K562 (cell line): ENCODE measurements at regions not wholly inside any gene's neighbourhood (a gene's known extent, or its start where the extent isn't known, plus 50 kb on each side); places are given as distances from the start of the nearest gene placed in this dataset.

Source experiments
- CTCF ChIP-seq, 3 experiments: IDR thresholded peaks in 2 of 3; conservative IDR thresholded peaks in 1 of 3; 2 replicates each; pipeline ENCODE4 v1.5.1; 2011 to 2012; ENCODE audit warnings: low read length in 3 of 3, mild to moderate bottlenecking in 3 of 3, control low read depth in 2 of 3, improper control_type of control experiment in 1 of 3, inconsistent platforms in 1 of 3, low read depth in 1 of 3, mixed read lengths in 1 of 3, moderate library complexity in 1 of 3; ENCODE audit not compliant: insufficient read depth in 2 of 3
- ELF4 ChIP-seq: fragments of 450-650 bp; formaldehyde crosslinking; IDR thresholded peaks from 2 replicates; pipeline ENCODE4 v1.4.0; 2022; ENCODE audit warnings: missing genetic modification characterization
- FOSL1 ChIP-seq: fragments of 200-800 bp; sonication (Bioruptor generic); conservative IDR thresholded peaks from 2 replicates; pipeline ENCODE4 v1.6.1; 2016; ENCODE audit warnings: missing genetic modification characterization, missing compliant biosample characterization
- NCOR1 ChIP-seq: fragments of 450-650 bp; IDR thresholded peaks from 2 replicates; pipeline ENCODE4 v1.6.1; 2016; ENCODE audit warnings: mild to moderate bottlenecking, moderate library complexity
- POLR2AphosphoS5 ChIP-seq: IDR thresholded peaks from 2 replicates; pipeline ENCODE4 v1.6.1; 2011; ENCODE audit warnings: mild to moderate bottlenecking, low read depth, low read length, moderate library complexity; ENCODE audit not compliant: control insufficient read depth, insufficient read depth
- ZNF165 ChIP-seq: fragments of 250-450 bp; sonication (Bioruptor Pico); IDR thresholded peaks from 2 replicates; pipeline ENCODE4 v1.4.0; 2020; ENCODE audit warnings: borderline replicate concordance
- TF ChIP-seq, protein P1 (sequence below): sonication (generic); formaldehyde crosslinking; IDR thresholded peaks from 2 replicates; pipeline ENCODE4 v1.9.0; 2022; ENCODE audit warnings: mild to moderate bottlenecking, missing genetic modification reagents
- TF ChIP-seq, protein P2 (sequence below), 2 experiments: fragments of 450-650 bp in 1 of 2; sonication (generic) in 1 of 2; formaldehyde crosslinking in 1 of 2; IDR thresholded peaks; 2 replicates each; pipeline versions ENCODE4 v1.7.1 to v1.9.0; 2016 to 2022; ENCODE audit warnings: inconsistent platforms in 1 of 2, mild to moderate bottlenecking in 1 of 2, missing genetic modification reagents in 1 of 2
- TF ChIP-seq, protein P3 (sequence below): sonication (generic); formaldehyde crosslinking; IDR thresholded peaks from 2 replicates; pipeline ENCODE4 v1.8.1; 2023; ENCODE audit warnings: mild to moderate bottlenecking, missing genetic modification reagents

- TF ChIP-seq ELF4 (CRISPR knock-in tag) (no peak), CTCF (IDR thresholded peaks at IDR 0.05 in 2 of 3, conservative IDR thresholded peaks at IDR 0.05 in 1 of 3; ENCODE audit: insufficient read depth in 2 of 3, low read depth in 1 of 3, low read length in 3 of 3) (no peak), POLR2AphosphoS5 (no peak), ZNF165 (no peak), FOSL1 (tag) (no peak), NCOR1 (no peak)
- TF ChIP-seq, protein P1, sequence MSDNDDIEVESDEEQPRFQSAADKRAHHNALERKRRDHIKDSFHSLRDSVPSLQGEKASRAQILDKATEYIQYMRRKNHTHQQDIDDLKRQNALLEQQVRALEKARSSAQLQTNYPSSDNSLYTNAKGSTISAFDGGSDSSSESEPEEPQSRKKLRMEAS (CRISPR knock-in tag) = no peak
- TF ChIP-seq, protein P2, sequence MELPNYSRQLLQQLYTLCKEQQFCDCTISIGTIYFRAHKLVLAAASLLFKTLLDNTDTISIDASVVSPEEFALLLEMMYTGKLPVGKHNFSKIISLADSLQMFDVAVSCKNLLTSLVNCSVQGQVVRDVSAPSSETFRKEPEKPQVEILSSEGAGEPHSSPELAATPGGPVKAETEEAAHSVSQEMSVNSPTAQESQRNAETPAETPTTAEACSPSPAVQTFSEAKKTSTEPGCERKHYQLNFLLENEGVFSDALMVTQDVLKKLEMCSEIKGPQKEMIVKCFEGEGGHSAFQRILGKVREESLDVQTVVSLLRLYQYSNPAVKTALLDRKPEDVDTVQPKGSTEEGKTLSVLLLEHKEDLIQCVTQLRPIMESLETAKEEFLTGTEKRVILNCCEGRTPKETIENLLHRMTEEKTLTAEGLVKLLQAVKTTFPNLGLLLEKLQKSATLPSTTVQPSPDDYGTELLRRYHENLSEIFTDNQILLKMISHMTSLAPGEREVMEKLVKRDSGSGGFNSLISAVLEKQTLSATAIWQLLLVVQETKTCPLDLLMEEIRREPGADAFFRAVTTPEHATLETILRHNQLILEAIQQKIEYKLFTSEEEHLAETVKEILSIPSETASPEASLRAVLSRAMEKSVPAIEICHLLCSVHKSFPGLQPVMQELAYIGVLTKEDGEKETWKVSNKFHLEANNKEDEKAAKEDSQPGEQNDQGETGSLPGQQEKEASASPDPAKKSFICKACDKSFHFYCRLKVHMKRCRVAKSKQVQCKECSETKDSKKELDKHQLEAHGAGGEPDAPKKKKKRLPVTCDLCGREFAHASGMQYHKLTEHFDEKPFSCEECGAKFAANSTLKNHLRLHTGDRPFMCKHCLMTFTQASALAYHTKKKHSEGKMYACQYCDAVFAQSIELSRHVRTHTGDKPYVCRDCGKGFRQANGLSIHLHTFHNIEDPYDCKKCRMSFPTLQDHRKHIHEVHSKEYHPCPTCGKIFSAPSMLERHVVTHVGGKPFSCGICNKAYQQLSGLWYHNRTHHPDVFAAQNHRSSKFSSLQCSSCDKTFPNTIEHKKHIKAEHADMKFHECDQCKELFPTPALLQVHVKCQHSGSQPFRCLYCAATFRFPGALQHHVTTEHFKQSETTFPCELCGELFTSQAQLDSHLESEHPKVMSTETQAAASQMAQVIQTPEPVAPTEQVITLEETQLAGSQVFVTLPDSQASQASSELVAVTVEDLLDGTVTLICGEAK (IDR thresholded peaks at IDR 0.05) = no peak
- TF ChIP-seq, protein P2 (CRISPR knock-in tag; IDR thresholded peaks at IDR 0.05) = no peak
- TF ChIP-seq, protein P3, sequence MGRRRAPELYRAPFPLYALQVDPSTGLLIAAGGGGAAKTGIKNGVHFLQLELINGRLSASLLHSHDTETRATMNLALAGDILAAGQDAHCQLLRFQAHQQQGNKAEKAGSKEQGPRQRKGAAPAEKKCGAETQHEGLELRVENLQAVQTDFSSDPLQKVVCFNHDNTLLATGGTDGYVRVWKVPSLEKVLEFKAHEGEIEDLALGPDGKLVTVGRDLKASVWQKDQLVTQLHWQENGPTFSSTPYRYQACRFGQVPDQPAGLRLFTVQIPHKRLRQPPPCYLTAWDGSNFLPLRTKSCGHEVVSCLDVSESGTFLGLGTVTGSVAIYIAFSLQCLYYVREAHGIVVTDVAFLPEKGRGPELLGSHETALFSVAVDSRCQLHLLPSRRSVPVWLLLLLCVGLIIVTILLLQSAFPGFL (CRISPR knock-in tag) = no peak
Measured at GRCh38 chr6:158892266-158892665, 73.1 kb upstream of the EZR start.
